Activated CD4-positive, alpha-beta T cell treated with anti-CD3 and anti-CD28 coated beads, Interleukin-2, amount 10 ng/mL, durations not matched to agents 7 days and 5 days (primary cell): ENCODE measurements at regions not wholly inside any gene's neighbourhood (a gene's known extent, or its start where the extent isn't known, plus 50 kb on each side); places are given as distances from the start of the nearest gene placed in this dataset.

Experiments used
- CTCF ChIA-PET: fragments of 350-600 bp; sonication (Branson Sonifier 250); formaldehyde crosslinking; loops from one replicate; lab custom pipeline; 2021; ENCODE audit warnings: antibody characterized with exemption; lab: Charles Lee
- POLR2A ChIA-PET: fragments of 350-600 bp; sonication (Branson Sonifier 250); formaldehyde crosslinking; loops from one replicate; lab custom pipeline; 2021; ENCODE audit warnings: antibody characterized with exemption; lab: Charles Lee
- DNase-seq: peaks from one replicate; pipeline ENCODE4 v3.0.0-alpha.2; 2020
- H3K27ac Mint-ChIP-seq: one replicate; pipeline ENCODE4 v1.8.0; 2021; ENCODE audit warnings: mild to moderate bottlenecking, moderate library complexity, mixed read lengths
- H3K27me3 Mint-ChIP-seq: one replicate; pipeline ENCODE4 v1.8.0; 2021; ENCODE audit warnings: mixed read lengths
- H3K36me3 Mint-ChIP-seq: one replicate; pipeline ENCODE4 v1.8.0; 2021; ENCODE audit warnings: low read depth, mixed read lengths
- H3K4me1 Mint-ChIP-seq: one replicate; pipeline ENCODE4 v1.8.0; 2021; ENCODE audit warnings: mixed read lengths
- H3K4me3 Mint-ChIP-seq: one replicate; pipeline ENCODE4 v1.8.0; 2021; ENCODE audit warnings: mild to moderate bottlenecking, moderate library complexity, mixed read lengths
- H3K9me3 Mint-ChIP-seq: one replicate; pipeline ENCODE4 v1.8.0; 2021; ENCODE audit warnings: mixed read lengths

- H3K9me3 Mint-ChIP-seq: no peaks in the 10 kb centered on the region
- H3K27me3 Mint-ChIP-seq: peaks cover 15% of the 10 kb centered on the region
- DNase-seq: no peak
- ChIA-PET CTCF (no interaction called here), POLR2A (no interaction called here)
- no peaks in the 10 kb centered on the region for H3K36me3 Mint-ChIP-seq
- H3K4me3 Mint-ChIP-seq: no peak overlapping the region
- H3K4me1 Mint-ChIP-seq: no peaks in the 10 kb centered on the region
- no peak overlapping the region for H3K27ac Mint-ChIP-seq
Measured at GRCh38 chr14:49527221-49527620, 59.0 kb downstream of the RPS29 start.

- CTCF ChIA-PET: interaction anchor here (1.1 kb wide), 1 partner anchor 12 kb away, joined by 3 read pairs; no protein-coding TSS in a partner anchor
- no peaks in the 10 kb centered on the region for H3K4me1 Mint-ChIP-seq
- POLR2A ChIA-PET: interaction anchor here (0.6 kb wide), 1 partner anchor 1226 kb away, joined by 3 read pairs; no protein-coding TSS in a partner anchor
- H3K27me3 Mint-ChIP-seq: peaks cover 9% of the 10 kb centered on the region
- no peaks in the 10 kb centered on the region for H3K9me3 Mint-ChIP-seq
- H3K36me3 Mint-ChIP-seq: no peaks in the 10 kb centered on the region
- H3K4me3 Mint-ChIP-seq: no peak overlapping the region
- no peak for DNase-seq
- no peak overlapping the region for H3K27ac Mint-ChIP-seq
Measured at GRCh38 chr14:49526101-49526500, 60.1 kb downstream of the RPS29 start.

- no peak overlapping the region for H3K4me3 Mint-ChIP-seq
- peaks cover 2% of the 10 kb centered on the region for H3K27me3 Mint-ChIP-seq
- ChIA-PET POLR2A (interaction anchor here (0.6 kb wide), 1 partner anchor 69 kb away, joined by 4 read pairs; no protein-coding TSS in a partner anchor), CTCF (no interaction called here)
- no peaks in the 10 kb centered on the region for H3K9me3 Mint-ChIP-seq
- H3K27ac Mint-ChIP-seq: no peak overlapping the region
- no peaks in the 10 kb centered on the region for H3K36me3 Mint-ChIP-seq
- DNase-seq: no peak
- no peaks in the 10 kb centered on the region for H3K4me1 Mint-ChIP-seq
Measured at GRCh38 chr14:49516286-49516685, 69.9 kb downstream of the RPS29 start.

- Mint-ChIP-seq H3K27me3 (no peaks in the 10 kb centered on the region), H3K9me3 (no peaks in the 10 kb centered on the region), H3K36me3 (no peaks in the 10 kb centered on the region), H3K4me3 (no peak overlapping the region), H3K4me1 (no peaks in the 10 kb centered on the region), H3K27ac (no peak overlapping the region)
- CTCF ChIA-PET: no interaction called here
- DNase-seq: no peak
- POLR2A ChIA-PET: no interaction called here
Measured at GRCh38 chr14:49512571-49512970, 73.6 kb downstream of the RPS29 start.

- H3K4me1 Mint-ChIP-seq: no peaks in the 10 kb centered on the region
- no peaks in the 10 kb centered on the region for H3K36me3 Mint-ChIP-seq
- no peaks in the 10 kb centered on the region for H3K27me3 Mint-ChIP-seq
- CTCF ChIA-PET: no interaction called here
- DNase-seq: no peak
- H3K27ac Mint-ChIP-seq: no peak overlapping the region
- POLR2A ChIA-PET: no interaction called here
- H3K4me3 Mint-ChIP-seq: no peak overlapping the region
- H3K9me3 Mint-ChIP-seq: no peaks in the 10 kb centered on the region
Measured at GRCh38 chr14:49512147-49512551, 74.0 kb downstream of the RPS29 start.

- no peak overlapping the region for H3K27ac Mint-ChIP-seq
- peaks cover 3% of the 10 kb centered on the region for H3K4me1 Mint-ChIP-seq
- no peaks in the 10 kb centered on the region for H3K27me3 Mint-ChIP-seq
- H3K4me3 Mint-ChIP-seq: no peak overlapping the region
- no peaks in the 10 kb centered on the region for H3K36me3 Mint-ChIP-seq
- CTCF ChIA-PET: no interaction called here
- no peaks in the 10 kb centered on the region for H3K9me3 Mint-ChIP-seq
- DNase-seq: no peak
- POLR2A ChIA-PET: no interaction called here
Measured at GRCh38 chr14:49508124-49508523, 78.1 kb downstream of the RPS29 start.

GRCh38 chr14:49506650-49507049, 79.5 kb downstream of the RPS29 start:
- ChIA-PET POLR2A (no interaction called here), CTCF (no interaction called here)
- Mint-ChIP-seq H3K4me1 (peaks cover 3% of the 10 kb centered on the region), H3K4me3 (no peak overlapping the region), H3K36me3 (no peaks in the 10 kb centered on the region), H3K27ac (no peak overlapping the region), H3K27me3 (peaks cover 4% of the 10 kb centered on the region), H3K9me3 (no peaks in the 10 kb centered on the region)
- DNase-seq: no peak

- DNase-seq: no peak
- no peak overlapping the region for H3K27ac Mint-ChIP-seq
- no peaks in the 10 kb centered on the region for H3K9me3 Mint-ChIP-seq
- peaks cover 9% of the 10 kb centered on the region for H3K27me3 Mint-ChIP-seq
- no peak overlapping the region for H3K4me3 Mint-ChIP-seq
- ChIA-PET POLR2A (no interaction called here), CTCF (no interaction called here)
- no peaks in the 10 kb centered on the region for H3K36me3 Mint-ChIP-seq
- peaks cover 3% of the 10 kb centered on the region for H3K4me1 Mint-ChIP-seq
Measured at GRCh38 chr14:49505041-49505766, 81.0 kb downstream of the RPS29 start.

- ChIA-PET POLR2A (interaction anchor here (0.7 kb wide), 1 partner anchor 36 kb away, joined by 6 read pairs; no protein-coding TSS in a partner anchor), CTCF (interaction anchor here (0.6 to 1.5 kb wide), 6 partner anchors 13 to 95 kb away, joined by 3 to 5 read pairs (median 3); no protein-coding TSS in a partner anchor)
- H3K4me1 Mint-ChIP-seq: no peaks in the 10 kb centered on the region
- H3K4me3 Mint-ChIP-seq: no peak overlapping the region
- DNase-seq: peak; percentile 25
- peaks cover 13% of the 10 kb centered on the region for H3K27me3 Mint-ChIP-seq
- H3K36me3 Mint-ChIP-seq: no peaks in the 10 kb centered on the region
- H3K9me3 Mint-ChIP-seq: no peaks in the 10 kb centered on the region
- H3K27ac Mint-ChIP-seq: no peak overlapping the region
Measured at GRCh38 chr14:49497725-49498348, 88.3 kb downstream of the RPS29 start.

- POLR2A ChIA-PET: no interaction called here
Measured at GRCh38 chr14:49497267-49497666, 88.9 kb downstream of the RPS29 start.

GRCh38 chr14:49494836-49495235, 91.3 kb downstream of the RPS29 start:
- CTCF ChIA-PET: interaction anchor here (1.4 kb wide), 1 partner anchor 33 kb away, joined by 3 read pairs; no protein-coding TSS in a partner anchor
- no peak for DNase-seq
- no peak overlapping the region for H3K27ac Mint-ChIP-seq
- no peaks in the 10 kb centered on the region for H3K36me3 Mint-ChIP-seq
- no peak overlapping the region for H3K4me3 Mint-ChIP-seq
- POLR2A ChIA-PET: no interaction called here
- peaks cover 4% of the 10 kb centered on the region for H3K27me3 Mint-ChIP-seq
- no peaks in the 10 kb centered on the region for H3K4me1 Mint-ChIP-seq
- H3K9me3 Mint-ChIP-seq: no peaks in the 10 kb centered on the region

More at GRCh38 chr14:49497267-49497666, 88.9 kb downstream of the RPS29 start:
- Mint-ChIP-seq H3K27me3 (peaks cover 13% of the 10 kb centered on the region), H3K27ac (no peak overlapping the region), H3K9me3 (no peaks in the 10 kb centered on the region), H3K4me1 (no peaks in the 10 kb centered on the region), H3K4me3 (no peak overlapping the region), H3K36me3 (no peaks in the 10 kb centered on the region)
- no peak for DNase-seq
- CTCF ChIA-PET: interaction anchor here (0.6 to 1.4 kb wide), 4 partner anchors 12 to 95 kb away, joined by 3 to 5 read pairs (median 3); no protein-coding TSS in a partner anchor

GRCh38 chr14:49493557-49493956, 92.6 kb downstream of the RPS29 start:
- POLR2A ChIA-PET: no interaction called here
- Mint-ChIP-seq H3K9me3 (no peaks in the 10 kb centered on the region), H3K4me3 (no peak overlapping the region)

GRCh38 chr14:49492151-49492550, 94.0 kb downstream of the RPS29 start:
- Mint-ChIP-seq H3K27me3 (peaks cover 6% of the 10 kb centered on the region), H3K4me3 (no peak overlapping the region), H3K27ac (no peak overlapping the region), H3K4me1 (no peaks in the 10 kb centered on the region), H3K36me3 (no peaks in the 10 kb centered on the region), H3K9me3 (no peaks in the 10 kb centered on the region)
- DNase-seq: no peak
- CTCF ChIA-PET: interaction anchor here (1.2 kb wide), 1 partner anchor 31 kb away, joined by 4 read pairs; no protein-coding TSS in a partner anchor
- POLR2A ChIA-PET: no interaction called here

More at GRCh38 chr14:49493557-49493956, 92.6 kb downstream of the RPS29 start:
- DNase-seq: no peak
- Mint-ChIP-seq H3K27ac (no peak overlapping the region), H3K27me3 (no peaks in the 10 kb centered on the region), H3K4me1 (no peaks in the 10 kb centered on the region), H3K36me3 (no peaks in the 10 kb centered on the region)
- CTCF ChIA-PET: interaction anchor here (1.2 kb wide), 1 partner anchor 32 kb away, joined by 4 read pairs; no protein-coding TSS in a partner anchor
